Stimulated activated CD8-positive, alpha-beta memory T cell treated with anti-CD3 and anti-CD28 coated beads, Interleukin-7, amount 100 ng/mL, for 48 hours (primary cell): ENCODE measurements at regions not wholly inside any gene's neighbourhood (a gene's known extent, or its start where the extent isn't known, plus 50 kb on each side); places are given as distances from the start of the nearest gene placed in this dataset.

Experiments
- DNase-seq, 2 donors: peaks; one replicate each; pipeline ENCODE4 v3.0.0-alpha.2; 2020; ENCODE audit warnings: low read depth in 1 of 2; ENCODE audit errors: extremely low read depth in 1 of 2

GRCh38 chr18:38944446-38945024, 1378.9 kb upstream of the CELF4 start:
- DNase-seq = no peak

GRCh38 chr18:38941711-38942561, 1376.3 kb upstream of the CELF4 start:
- DNase-seq = no peak

GRCh38 chr18:38940863-38941531, 1375.4 kb upstream of the CELF4 start:
- DNase-seq = peak; percentile 9 to 39

GRCh38 chr18:38940475-38940862, 1374.9 kb upstream of the CELF4 start:
- no peak for DNase-seq

- DNase-seq = no peak
Observed at GRCh38 chr18:38933910-38934510, 1368.4 kb upstream of the CELF4 start.

- no peak for DNase-seq
Observed at GRCh38 chr18:38933322-38933721, 1367.7 kb upstream of the CELF4 start.

GRCh38 chr18:38932752-38933151, 1367.2 kb upstream of the CELF4 start:
- DNase-seq = no peak

GRCh38 chr18:38931754-38932050, 1366.1 kb upstream of the CELF4 start:
- DNase-seq = no peak

- DNase-seq = no peak
Observed at GRCh38 chr18:38930881-38931753, 1365.5 kb upstream of the CELF4 start.

GRCh38 chr18:38923540-38923939, 1357.9 kb upstream of the CELF4 start:
- no peak for DNase-seq

- no peak for DNase-seq
Observed at GRCh38 chr18:38923126-38923525, 1357.5 kb upstream of the CELF4 start.

GRCh38 chr18:38909972-38910371, 1344.4 kb upstream of the CELF4 start:
- DNase-seq = no peak

GRCh38 chr18:38902796-38903195, 1337.2 kb upstream of the CELF4 start:
- no peak for DNase-seq

GRCh38 chr18:38900445-38900844, 1334.8 kb upstream of the CELF4 start:
- no peak for DNase-seq

GRCh38 chr18:38900031-38900430, 1334.4 kb upstream of the CELF4 start:
- no peak for DNase-seq

GRCh38 chr18:38899252-38899651, 1333.7 kb upstream of the CELF4 start:
- no peak for DNase-seq

- no peak for DNase-seq
Observed at GRCh38 chr18:38898167-38898566, 1332.6 kb upstream of the CELF4 start.

- no peak for DNase-seq
Observed at GRCh38 chr18:38895560-38895959, 1330.0 kb upstream of the CELF4 start.

GRCh38 chr18:38887671-38888020, 1322.0 kb upstream of the CELF4 start:
- no peak for DNase-seq

GRCh38 chr18:38886861-38887670, 1321.5 kb upstream of the CELF4 start:
- no peak for DNase-seq
